GM12892 (cell line): ENCODE measurements at regions not wholly inside any gene's neighbourhood (a gene's known extent, or its start where the extent isn't known, plus 50 kb on each side); places are given as distances from the start of the nearest gene placed in this dataset.

Experiments used
- POLR2A ChIP-seq: IDR thresholded peaks from 2 replicates; pipeline ENCODE4 v1.6.1; 2011; ENCODE audit warnings: low read depth, low read length, control low read depth
- POLR2AphosphoS5 ChIP-seq: IDR thresholded peaks from 2 replicates; pipeline ENCODE4 v1.6.1; 2011; ENCODE audit warnings: low read depth, low read length, control low read depth

GRCh38 chr13:30077240-30077735 lies 226.9 kb upstream of the UBL3 start:
- TF ChIP-seq POLR2A (no peak), POLR2AphosphoS5 (no peak)
